DMS 273 (cell line): ENCODE measurements at regions not wholly inside any gene's neighbourhood (a gene's known extent, or its start where the extent isn't known, plus 50 kb on each side); places are given as distances from the start of the nearest gene placed in this dataset.
A peak's percentile ranks its signal among the peaks of the same experiment; 100 is the strongest.
"Not testable (repeated sequence)": the region's sequence is repeated elsewhere in the genome, so short reads cannot be mapped to it uniquely, and the experiment has no call there.

Experiments used
- DNase-seq: peaks from one replicate; lab custom pipeline; 2025; ENCODE audit not compliant: unreplicated experiment; lab: John Stamatoyannopoulos, UW

GRCh38 chr3:34106379-34106778, 307.9 kb downstream of the PDCD6IP start:
- DNase-seq: no peak

GRCh38 chr3:34106879-34107278, 308.4 kb downstream of the PDCD6IP start:
- peak; percentile 65 for DNase-seq

GRCh38 chr3:34107669-34108068, 309.2 kb downstream of the PDCD6IP start:
- no peak for DNase-seq

- DNase-seq: peak; percentile 61
Measured at GRCh38 chr3:34109021-34109420, 310.6 kb downstream of the PDCD6IP start.

- no peak for DNase-seq
Measured at GRCh38 chr3:34109846-34110245, 311.4 kb downstream of the PDCD6IP start.

- DNase-seq: no peak
Measured at GRCh38 chr3:34111361-34111760, 312.9 kb downstream of the PDCD6IP start.

- not testable (repeated sequence) for DNase-seq
Measured at GRCh38 chr3:34112261-34112660, 313.8 kb downstream of the PDCD6IP start.

- no peak for DNase-seq
Measured at GRCh38 chr3:34131091-34131490, 332.7 kb downstream of the PDCD6IP start.

- DNase-seq: peak; percentile 73
Measured at GRCh38 chr3:34132069-34132692, 333.8 kb downstream of the PDCD6IP start.

GRCh38 chr3:34139566-34139965, 341.1 kb downstream of the PDCD6IP start:
- no peak for DNase-seq

GRCh38 chr3:34140616-34141015, 342.2 kb downstream of the PDCD6IP start:
- no peak for DNase-seq

GRCh38 chr3:34141841-34142337, 343.5 kb downstream of the PDCD6IP start:
- DNase-seq: no peak

GRCh38 chr3:34145796-34146195, 347.4 kb downstream of the PDCD6IP start:
- DNase-seq: no peak

- DNase-seq: no peak
Measured at GRCh38 chr3:34146596-34146995, 348.2 kb downstream of the PDCD6IP start.

- no peak for DNase-seq
Measured at GRCh38 chr3:34150992-34151391, 352.6 kb downstream of the PDCD6IP start.

- no peak for DNase-seq
Measured at GRCh38 chr3:34152656-34153055, 354.2 kb downstream of the PDCD6IP start.

- no peak for DNase-seq
Measured at GRCh38 chr3:34155108-34155507, 356.7 kb downstream of the PDCD6IP start.

GRCh38 chr3:34155666-34156065, 357.2 kb downstream of the PDCD6IP start:
- DNase-seq: no peak

- no peak for DNase-seq
Measured at GRCh38 chr3:34157491-34157890, 359.1 kb downstream of the PDCD6IP start.

GRCh38 chr3:34159613-34160420, 361.4 kb downstream of the PDCD6IP start:
- no peak for DNase-seq

GRCh38 chr3:34169636-34170035, 371.2 kb downstream of the PDCD6IP start:
- DNase-seq: not testable (repeated sequence)

GRCh38 chr3:34174740-34175139, 376.3 kb downstream of the PDCD6IP start:
- peak; percentile 32 for DNase-seq
